ENCODE measurements at regions not wholly inside any gene's neighbourhood (a gene's known extent, or its start where the extent isn't known, plus 50 kb on each side); places are given as distances from the start of the nearest gene placed in this dataset.

DNA sequence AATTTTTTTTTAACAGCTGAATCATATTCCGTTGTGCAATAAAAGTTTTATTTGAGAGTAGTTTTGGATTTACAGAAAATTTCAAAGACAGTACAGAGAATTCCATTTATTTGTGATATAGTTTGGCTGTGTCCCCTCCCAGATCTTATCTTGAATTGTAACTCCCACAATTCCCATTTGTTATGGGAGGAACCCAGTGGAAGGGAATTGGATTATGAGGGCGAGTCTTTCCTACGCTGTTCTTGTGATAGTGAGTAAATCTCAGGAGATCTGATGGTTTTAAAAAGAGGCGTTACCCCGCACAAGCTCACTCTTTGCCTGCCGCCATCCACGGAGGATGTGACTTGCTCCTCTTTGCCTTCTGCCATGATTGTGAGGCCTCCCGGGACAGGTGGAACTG, 228.0 kb upstream of the MAGI2 start:
- TF ChIP-seq TAF1 (IDR thresholded peaks at IDR 0.05; ENCODE audit: borderline replicate concordance, low read depth, low read length) (no peak), POLR2A (IDR thresholded peaks at IDR 0.05; ENCODE audit: low read depth, low read length) (no peak)

Data from GM12892 (cell line).